Fibroblast of lung (primary cell): ENCODE measurements at regions not wholly inside any gene's neighbourhood (a gene's known extent, or its start where the extent isn't known, plus 50 kb on each side); places are given as distances from the start of the nearest gene placed in this dataset.

Experiments used
- DNase-seq, 2 donors: peaks; one replicate each; pipeline versions ENCODE4 v3.0.0 to v3.0.0-alpha.2; 2010; ENCODE audit warnings: low read depth in 2 of 2
- H2AFZ ChIP-seq: 2 replicates; pipeline ENCODE4 v1.5.1; 2012; ENCODE audit warnings: low read length, control low read depth, inconsistent platforms
- H3K27ac ChIP-seq: 2 replicates; pipeline ENCODE4 v1.5.1; 2011; ENCODE audit warnings: low read length, control low read depth; ENCODE audit not compliant: insufficient read depth
- H3K27me3 ChIP-seq: 2 replicates; pipeline ENCODE4 v1.5.1; 2011; ENCODE audit warnings: mild to moderate bottlenecking, low read length; ENCODE audit not compliant: control insufficient read depth, insufficient read depth
- H3K36me3 ChIP-seq: 2 replicates; pipeline ENCODE4 v1.5.1; 2011; ENCODE audit warnings: low read length; ENCODE audit not compliant: control insufficient read depth, insufficient read depth
- H3K4me1 ChIP-seq: 2 replicates; pipeline ENCODE4 v1.5.1; 2011; ENCODE audit warnings: low read length; ENCODE audit not compliant: control insufficient read depth, insufficient read depth; ENCODE audit errors: extremely low read depth
- H3K4me2 ChIP-seq: 2 replicates; pipeline ENCODE4 v1.5.1; 2011; ENCODE audit warnings: low read length, control low read depth; ENCODE audit not compliant: insufficient read depth; ENCODE audit errors: extremely low read depth
- H3K4me3 ChIP-seq, 4 experiments: fragments of 200-600 bp in 1 of 4; sonication (generic) in 1 of 4; replicated peaks in 1 of 4; 2 replicates each; pipeline ENCODE4 v1.5.1; 2011 to 2016; ENCODE audit warnings: low read length in 4 of 4, low read depth in 3 of 4, mild to moderate bottlenecking in 3 of 4, control low read depth in 2 of 4, inconsistent platforms in 1 of 4, mixed read lengths in 1 of 4; ENCODE audit not compliant: insufficient read depth in 1 of 4; ENCODE audit errors: control extremely low read depth in 1 of 4
- H3K79me2 ChIP-seq: 2 replicates; pipeline ENCODE4 v1.5.1; 2012; ENCODE audit warnings: mild to moderate bottlenecking, low read length, inconsistent platforms; ENCODE audit not compliant: control insufficient read depth, insufficient read depth
- H3K9ac ChIP-seq: 2 replicates; pipeline ENCODE4 v1.5.1; 2011; ENCODE audit warnings: mild to moderate bottlenecking, low read length, control low read depth; ENCODE audit not compliant: insufficient read depth
- H3K9me3 ChIP-seq: 2 replicates; pipeline ENCODE4 v1.5.1; 2012; ENCODE audit warnings: low read depth, low read length; ENCODE audit not compliant: control insufficient read depth, insufficient read depth
- H4K20me1 ChIP-seq: 2 replicates; pipeline ENCODE4 v1.5.1; 2011; ENCODE audit warnings: low read length; ENCODE audit not compliant: control insufficient read depth, insufficient read depth; ENCODE audit errors: extremely low read depth
- EZH2 ChIP-seq: IDR thresholded peaks from 2 replicates; pipeline ENCODE4 v1.5.1; 2012; ENCODE audit warnings: low read length, control low read depth, mild to moderate bottlenecking; ENCODE audit errors: missing control alignments
- TF ChIP-seq, protein P1 (sequence below), 2 donors: IDR thresholded peaks in 1 of 2; conservative IDR thresholded peaks in 1 of 2; 1 replicate in 1 of 2; 2 replicates in 1 of 2; pipeline ENCODE4 v1.5.1; 2011 to 2012; ENCODE audit warnings: low read length in 2 of 2, control low read depth in 1 of 2, inconsistent platforms in 1 of 2, low read depth in 1 of 2, mild to moderate bottlenecking in 1 of 2

DNA sequence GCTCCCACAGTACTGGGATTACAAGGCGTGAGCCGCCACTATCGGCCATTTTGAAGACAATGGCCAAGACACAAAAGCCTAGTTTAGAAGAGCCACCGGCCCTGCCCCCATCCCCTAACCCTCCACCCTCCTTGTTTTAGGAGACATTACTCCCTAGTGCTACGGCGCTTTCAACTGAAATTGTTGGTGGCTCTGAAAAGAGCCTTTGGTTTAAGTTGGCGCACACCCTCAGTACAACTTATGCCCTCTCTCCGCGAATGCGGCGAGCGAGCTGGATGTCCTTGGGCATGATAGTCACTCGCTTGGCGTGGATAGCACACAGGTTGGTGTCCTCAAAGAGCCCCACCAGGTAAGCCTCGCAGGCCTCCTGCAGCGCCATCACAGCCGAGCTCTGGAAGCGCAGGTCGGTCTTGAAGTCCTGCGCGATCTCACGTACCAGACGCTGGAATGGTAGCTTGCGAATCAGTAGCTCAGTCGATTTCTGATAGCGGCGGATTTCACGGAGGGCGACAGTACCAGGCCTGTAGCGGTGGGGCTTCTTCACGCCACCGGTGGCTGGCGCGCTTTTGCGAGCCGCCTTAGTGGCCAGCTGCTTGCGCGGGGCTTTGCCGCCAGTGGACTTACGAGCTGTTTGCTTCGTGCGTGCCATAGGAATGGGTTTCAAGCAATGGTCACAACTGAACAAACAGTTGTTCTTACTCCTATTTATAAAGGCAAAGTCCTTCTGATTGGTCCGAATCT is 114.9 kb upstream of the BTN3A2 start:
- peak overlapping the region; percentile 21 for H3K9ac ChIP-seq
- H3K27me3 ChIP-seq: peaks cover 2% of the 10 kb centered on the region
- H3K9me3 ChIP-seq: no peaks in the 10 kb centered on the region
- TF ChIP-seq, protein P1, sequence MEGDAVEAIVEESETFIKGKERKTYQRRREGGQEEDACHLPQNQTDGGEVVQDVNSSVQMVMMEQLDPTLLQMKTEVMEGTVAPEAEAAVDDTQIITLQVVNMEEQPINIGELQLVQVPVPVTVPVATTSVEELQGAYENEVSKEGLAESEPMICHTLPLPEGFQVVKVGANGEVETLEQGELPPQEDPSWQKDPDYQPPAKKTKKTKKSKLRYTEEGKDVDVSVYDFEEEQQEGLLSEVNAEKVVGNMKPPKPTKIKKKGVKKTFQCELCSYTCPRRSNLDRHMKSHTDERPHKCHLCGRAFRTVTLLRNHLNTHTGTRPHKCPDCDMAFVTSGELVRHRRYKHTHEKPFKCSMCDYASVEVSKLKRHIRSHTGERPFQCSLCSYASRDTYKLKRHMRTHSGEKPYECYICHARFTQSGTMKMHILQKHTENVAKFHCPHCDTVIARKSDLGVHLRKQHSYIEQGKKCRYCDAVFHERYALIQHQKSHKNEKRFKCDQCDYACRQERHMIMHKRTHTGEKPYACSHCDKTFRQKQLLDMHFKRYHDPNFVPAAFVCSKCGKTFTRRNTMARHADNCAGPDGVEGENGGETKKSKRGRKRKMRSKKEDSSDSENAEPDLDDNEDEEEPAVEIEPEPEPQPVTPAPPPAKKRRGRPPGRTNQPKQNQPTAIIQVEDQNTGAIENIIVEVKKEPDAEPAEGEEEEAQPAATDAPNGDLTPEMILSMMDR (conservative IDR thresholded peaks at IDR 0.05 in 1 of 2, IDR thresholded peaks at IDR 0.05 in 1 of 2; ENCODE audit: low read depth in 1 of 2, low read length in 2 of 2): peak; percentile 35 to 40
- no peak for TF ChIP-seq EZH2
- H3K27ac ChIP-seq: peak overlapping the region; percentile 86
- peak overlapping the region; percentile 48 for H2AFZ ChIP-seq
- H3K79me2 ChIP-seq: peaks cover 2% of the 10 kb centered on the region
- H3K4me1 ChIP-seq: no peaks in the 10 kb centered on the region
- H3K4me2 ChIP-seq: peak overlapping the region; percentile 90
- H3K4me3 ChIP-seq: peak overlapping the region; percentile 62 to 99 (median 71)
- no peaks in the 10 kb centered on the region for H3K36me3 ChIP-seq
- no peaks in the 10 kb centered on the region for H4K20me1 ChIP-seq
- peak; percentile 84 to 85 for DNase-seq

DNA sequence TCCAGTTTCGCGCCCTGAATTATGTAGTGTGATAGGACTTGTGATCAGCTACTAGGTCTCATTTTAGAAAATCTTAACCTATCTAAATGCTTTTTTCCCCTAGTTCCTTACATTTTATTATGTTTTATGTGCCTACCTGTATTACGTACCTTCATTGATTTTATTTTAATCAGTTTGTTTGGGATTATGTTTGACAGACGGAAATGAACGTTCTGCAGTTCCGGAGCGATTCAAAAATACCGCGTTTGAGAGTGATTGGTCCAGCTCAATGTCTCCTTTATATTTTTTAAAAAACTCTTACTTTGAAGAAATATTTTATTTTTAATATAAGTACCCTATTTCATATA is 114.3 kb upstream of the BTN3A2 start:
- peak overlapping the region; percentile 86 for H3K27ac ChIP-seq
- peaks cover 2% of the 10 kb centered on the region for H3K27me3 ChIP-seq
- no peaks in the 10 kb centered on the region for H3K36me3 ChIP-seq
- peak overlapping the region; percentile 98 for H3K4me2 ChIP-seq
- no peak for TF ChIP-seq EZH2
- TF ChIP-seq, protein P1 (conservative IDR thresholded peaks at IDR 0.05 in 1 of 2, IDR thresholded peaks at IDR 0.05 in 1 of 2; ENCODE audit: low read depth in 1 of 2, low read length in 2 of 2): no peak
- H3K9me3 ChIP-seq: no peaks in the 10 kb centered on the region
- H3K9ac ChIP-seq: no peak overlapping the region
- no peak overlapping the region for H2AFZ ChIP-seq
- no peaks in the 10 kb centered on the region for H3K4me1 ChIP-seq
- DNase-seq: no peak
- H4K20me1 ChIP-seq: no peaks in the 10 kb centered on the region
- peak overlapping the region; percentile 62 to 99 (median 76) for H3K4me3 ChIP-seq
- H3K79me2 ChIP-seq: peaks cover 2% of the 10 kb centered on the region

DNA sequence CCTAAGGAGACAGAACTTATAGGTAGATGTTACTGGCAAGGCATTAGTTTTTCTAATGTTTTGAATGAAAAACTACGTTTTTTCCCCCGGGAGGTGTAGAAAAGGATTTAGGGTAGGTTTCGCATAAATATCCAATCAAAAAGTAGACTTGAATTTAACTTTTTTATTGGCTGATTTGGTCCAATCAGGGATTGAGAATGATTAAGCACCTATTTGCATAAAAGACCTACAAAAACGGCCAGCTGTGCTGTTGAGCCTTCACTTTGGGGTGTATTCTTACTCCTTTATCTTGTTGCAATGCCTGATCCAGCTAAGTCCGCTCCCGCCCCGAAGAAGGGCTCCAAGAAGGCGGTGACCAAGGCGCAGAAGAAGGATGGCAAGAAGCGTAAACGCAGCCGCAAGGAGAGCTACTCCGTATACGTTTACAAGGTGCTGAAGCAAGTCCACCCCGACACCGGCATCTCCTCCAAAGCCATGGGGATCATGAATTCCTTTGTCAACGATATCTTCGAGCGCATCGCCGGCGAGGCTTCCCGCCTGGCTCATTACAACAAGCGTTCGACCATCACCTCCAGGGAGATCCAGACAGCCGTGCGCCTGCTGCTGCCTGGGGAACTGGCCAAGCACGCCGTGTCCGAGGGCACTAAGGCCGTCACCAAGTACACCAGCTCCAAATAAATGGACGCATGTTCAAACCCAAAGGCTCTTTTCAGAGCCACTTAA is 113.5 kb upstream of the BTN3A2 start:
- H3K36me3 ChIP-seq: no peaks in the 10 kb centered on the region
- peaks cover 2% of the 10 kb centered on the region for H3K79me2 ChIP-seq
- H3K9me3 ChIP-seq: no peaks in the 10 kb centered on the region
- peak overlapping the region; percentile 62 to 99 (median 76) for H3K4me3 ChIP-seq
- DNase-seq: peak; percentile 94 to 97
- H4K20me1 ChIP-seq: no peaks in the 10 kb centered on the region
- peaks cover 2% of the 10 kb centered on the region for H3K27me3 ChIP-seq
- H3K9ac ChIP-seq: no peak overlapping the region
- H3K4me1 ChIP-seq: no peaks in the 10 kb centered on the region
- peak overlapping the region; percentile 98 for H3K4me2 ChIP-seq
- peak overlapping the region; percentile 86 for H3K27ac ChIP-seq
- H2AFZ ChIP-seq: peak overlapping the region; percentile 82
- TF ChIP-seq EZH2: peak; percentile 49
- TF ChIP-seq, protein P1 (conservative IDR thresholded peaks at IDR 0.05 in 1 of 2, IDR thresholded peaks at IDR 0.05 in 1 of 2; ENCODE audit: low read depth in 1 of 2, low read length in 2 of 2): no peak
